Breast epithelium (tissue), 4 donors: ENCODE measurements at regions not wholly inside any gene's neighbourhood (a gene's known extent, or its start where the extent isn't known, plus 50 kb on each side); places are given as distances from the start of the nearest gene placed in this dataset.

Experiments
- DNase-seq, 2 donors: peaks; one replicate each; pipeline ENCODE4 v3.0.0-alpha.2; 2019; ENCODE audit warnings: low spot score in 2 of 2
- H3K27ac ChIP-seq, 2 donors: fragments of 200-600 bp; sonication (generic) in 1 of 2; one replicate each; pipeline ENCODE4 v1.5.1; 2016 to 2019; ENCODE audit warnings: mild to moderate bottlenecking in 1 of 2
- H3K27me3 ChIP-seq, 2 donors: fragments of 200-600 bp; sonication (generic) in 1 of 2; one replicate each; pipeline versions ENCODE4 v1.5.1 to v1.6.0; 2017 to 2019; ENCODE audit warnings: control low read depth in 1 of 2, mild to moderate bottlenecking in 1 of 2
- H3K36me3 ChIP-seq: fragments of 200-600 bp; one replicate; pipeline ENCODE4 v1.5.1; 2019
- H3K4me1 ChIP-seq, 2 donors: fragments of 200-600 bp; sonication (generic); one replicate each; pipeline ENCODE4 v1.5.1; 2016 to 2019; ENCODE audit warnings: control low read depth in 1 of 2
- H3K4me3 ChIP-seq, 3 donors: fragments of 200-600 bp; sonication (generic); 1 replicate in 2 of 3; 2 replicates in 1 of 3; pipeline ENCODE4 v1.5.1; 2016 to 2019; ENCODE audit warnings: mild to moderate bottlenecking in 3 of 3, moderate library complexity in 2 of 3
- H3K9me3 ChIP-seq, 2 donors: fragments of 200-600 bp; sonication (generic) in 1 of 2; one replicate each; pipeline ENCODE4 v1.5.1; 2016 to 2019; ENCODE audit warnings: control low read depth in 1 of 2
- POLR2A ChIP-seq: fragments of 450-650 bp; IDR thresholded peaks from one replicate; pipeline ENCODE4 v1.6.1; 2016; ENCODE audit warnings: antibody characterized with exemption, mild to moderate bottlenecking, moderate library complexity
- POLR2AphosphoS5 ChIP-seq, 3 donors: sonication (generic); formaldehyde crosslinking; IDR thresholded peaks; one replicate each; pipeline ENCODE4 v1.6.1; 2017; ENCODE audit warnings: antibody characterized with exemption in 3 of 3
- intact Hi-C: fragments of 100-400 bp; cut with DNase I; formaldehyde crosslinking; loops from one replicate; pipeline ENCODE4 v1.15.1; 2023; ENCODE audit warnings: low total_unique reads
- TF ChIP-seq, protein P1 (sequence below), 3 donors: fragments of 450-650 bp; IDR thresholded peaks; one replicate each; pipeline ENCODE4 v1.5.1; 2016 to 2017; ENCODE audit warnings: antibody characterized with exemption in 3 of 3, mild to moderate bottlenecking in 3 of 3, moderate library complexity in 3 of 3

DNA sequence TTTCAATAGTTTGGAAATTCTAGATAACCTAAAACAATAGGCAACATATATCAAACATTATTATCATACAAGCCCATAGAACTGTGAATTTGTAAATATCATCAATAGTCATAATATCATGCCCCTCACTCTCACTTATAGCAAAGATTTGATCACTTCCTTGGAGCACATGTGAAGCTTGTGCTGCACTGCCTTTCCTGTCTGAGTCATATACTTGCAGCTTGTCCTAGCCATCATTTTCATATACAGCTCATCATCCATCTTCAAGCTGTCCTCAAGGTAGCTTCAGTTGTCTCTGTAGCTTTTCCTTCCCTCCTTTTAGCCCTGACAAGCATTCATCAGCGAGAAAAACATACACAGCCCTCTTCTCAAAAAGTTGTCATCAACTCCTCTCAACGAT is 746.5 kb upstream of the FOXG1 start:
- Histone ChIP-seq H3K27ac (no peak overlapping the region), H3K36me3 (no peaks in the 10 kb centered on the region), H3K4me3 (no peak overlapping the region), H3K4me1 (no peaks in the 10 kb centered on the region), H3K27me3 (no peaks in the 10 kb centered on the region), H3K9me3 (no peaks in the 10 kb centered on the region)
- TF ChIP-seq POLR2AphosphoS5 (IDR thresholded peaks at IDR 0.05) (no peak), POLR2A (no peak)
- TF ChIP-seq, protein P1, sequence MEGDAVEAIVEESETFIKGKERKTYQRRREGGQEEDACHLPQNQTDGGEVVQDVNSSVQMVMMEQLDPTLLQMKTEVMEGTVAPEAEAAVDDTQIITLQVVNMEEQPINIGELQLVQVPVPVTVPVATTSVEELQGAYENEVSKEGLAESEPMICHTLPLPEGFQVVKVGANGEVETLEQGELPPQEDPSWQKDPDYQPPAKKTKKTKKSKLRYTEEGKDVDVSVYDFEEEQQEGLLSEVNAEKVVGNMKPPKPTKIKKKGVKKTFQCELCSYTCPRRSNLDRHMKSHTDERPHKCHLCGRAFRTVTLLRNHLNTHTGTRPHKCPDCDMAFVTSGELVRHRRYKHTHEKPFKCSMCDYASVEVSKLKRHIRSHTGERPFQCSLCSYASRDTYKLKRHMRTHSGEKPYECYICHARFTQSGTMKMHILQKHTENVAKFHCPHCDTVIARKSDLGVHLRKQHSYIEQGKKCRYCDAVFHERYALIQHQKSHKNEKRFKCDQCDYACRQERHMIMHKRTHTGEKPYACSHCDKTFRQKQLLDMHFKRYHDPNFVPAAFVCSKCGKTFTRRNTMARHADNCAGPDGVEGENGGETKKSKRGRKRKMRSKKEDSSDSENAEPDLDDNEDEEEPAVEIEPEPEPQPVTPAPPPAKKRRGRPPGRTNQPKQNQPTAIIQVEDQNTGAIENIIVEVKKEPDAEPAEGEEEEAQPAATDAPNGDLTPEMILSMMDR (IDR thresholded peaks at IDR 0.05), result no peak
- no peak for DNase-seq
- intact Hi-C loops, result no loop called here

DNA sequence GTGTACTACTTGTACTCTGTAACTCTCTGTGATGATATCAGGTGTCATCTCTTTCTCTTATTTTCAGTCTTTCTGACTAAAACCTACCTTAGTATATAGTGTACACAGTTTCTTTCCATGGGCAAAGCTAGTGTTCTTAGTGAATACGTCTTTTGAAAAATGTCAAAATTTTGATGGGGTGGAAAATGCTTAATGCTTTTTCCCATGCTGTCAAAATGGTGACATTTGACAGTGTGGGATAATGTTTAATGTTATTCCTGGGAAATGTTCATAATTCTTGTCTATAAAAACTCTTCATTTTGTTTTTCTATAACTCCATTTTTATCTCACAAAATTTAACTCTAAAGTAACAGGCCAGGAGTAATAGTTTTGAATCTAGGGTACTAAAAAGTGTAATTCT is 742.7 kb upstream of the FOXG1 start:
- Histone ChIP-seq H3K36me3 (no peaks in the 10 kb centered on the region), H3K4me1 (no peaks in the 10 kb centered on the region), H3K4me3 (no peak overlapping the region), H3K9me3 (no peaks in the 10 kb centered on the region), H3K27me3 (no peaks in the 10 kb centered on the region), H3K27ac (no peak overlapping the region)
- intact Hi-C loops, result no loop called here
- TF ChIP-seq, protein P1 (IDR thresholded peaks at IDR 0.05), result no peak
- TF ChIP-seq POLR2A, result no peak
- no peak for TF ChIP-seq POLR2AphosphoS5 (IDR thresholded peaks at IDR 0.05)
- no peak for DNase-seq

DNA sequence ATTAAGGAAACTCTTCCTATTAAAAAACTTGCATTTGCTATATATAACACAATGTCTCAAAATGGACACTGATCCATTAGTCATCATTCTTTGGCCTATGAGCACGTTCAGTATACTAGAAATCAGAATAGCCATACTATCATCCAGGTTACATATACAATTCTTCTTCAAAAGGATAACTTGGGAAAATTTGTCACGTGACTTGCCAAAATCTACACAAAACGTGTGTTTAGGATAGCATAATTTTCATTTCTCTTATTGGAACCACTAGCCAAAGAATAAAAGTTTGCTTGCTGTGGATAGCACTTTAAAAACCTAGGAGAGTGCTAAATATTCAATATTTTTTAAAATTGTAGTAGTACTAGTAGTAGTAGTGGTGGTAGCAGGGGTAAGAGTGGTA is 714.3 kb upstream of the FOXG1 start:
- TF ChIP-seq POLR2A (no peak), POLR2AphosphoS5 (IDR thresholded peaks at IDR 0.05) (no peak)
- TF ChIP-seq, protein P1 (IDR thresholded peaks at IDR 0.05), result no peak
- Histone ChIP-seq H3K9me3 (no peaks in the 10 kb centered on the region), H3K4me3 (no peak overlapping the region), H3K4me1 (no peaks in the 10 kb centered on the region), H3K36me3 (no peaks in the 10 kb centered on the region), H3K27ac (no peak overlapping the region), H3K27me3 (no peaks in the 10 kb centered on the region)
- intact Hi-C loops, result no loop called here
- DNase-seq, result no peak

DNA sequence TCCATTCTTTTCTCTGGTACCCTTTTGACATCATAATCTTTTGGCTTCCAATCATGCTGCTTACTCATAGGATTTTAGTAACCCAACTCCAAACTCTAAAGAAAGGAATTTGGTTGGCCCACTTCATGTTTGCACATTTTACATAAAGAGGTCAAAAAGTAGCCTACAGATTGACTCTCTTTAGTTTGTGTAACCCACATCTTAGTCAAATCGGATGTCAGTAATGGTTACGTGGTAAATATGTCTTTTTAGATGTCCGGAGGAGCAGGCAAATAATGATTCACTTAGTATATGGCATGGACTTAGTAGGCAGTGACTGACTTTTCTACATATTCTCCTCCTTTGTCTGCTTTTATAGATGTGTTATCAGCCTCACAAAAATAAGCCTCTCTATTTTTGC is 711.6 kb upstream of the FOXG1 start:
- H3K4me3 ChIP-seq, result no peak overlapping the region
- H3K36me3 ChIP-seq, result no peaks in the 10 kb centered on the region
- TF ChIP-seq POLR2A (no peak), POLR2AphosphoS5 (IDR thresholded peaks at IDR 0.05) (no peak)
- TF ChIP-seq, protein P1 (IDR thresholded peaks at IDR 0.05), result no peak
- no peak for DNase-seq
- no peaks in the 10 kb centered on the region for H3K9me3 ChIP-seq
- H3K4me1 ChIP-seq, result no peaks in the 10 kb centered on the region
- H3K27ac ChIP-seq, result no peak overlapping the region
- intact Hi-C loops, result no loop called here
- H3K27me3 ChIP-seq, result no peaks in the 10 kb centered on the region

DNA sequence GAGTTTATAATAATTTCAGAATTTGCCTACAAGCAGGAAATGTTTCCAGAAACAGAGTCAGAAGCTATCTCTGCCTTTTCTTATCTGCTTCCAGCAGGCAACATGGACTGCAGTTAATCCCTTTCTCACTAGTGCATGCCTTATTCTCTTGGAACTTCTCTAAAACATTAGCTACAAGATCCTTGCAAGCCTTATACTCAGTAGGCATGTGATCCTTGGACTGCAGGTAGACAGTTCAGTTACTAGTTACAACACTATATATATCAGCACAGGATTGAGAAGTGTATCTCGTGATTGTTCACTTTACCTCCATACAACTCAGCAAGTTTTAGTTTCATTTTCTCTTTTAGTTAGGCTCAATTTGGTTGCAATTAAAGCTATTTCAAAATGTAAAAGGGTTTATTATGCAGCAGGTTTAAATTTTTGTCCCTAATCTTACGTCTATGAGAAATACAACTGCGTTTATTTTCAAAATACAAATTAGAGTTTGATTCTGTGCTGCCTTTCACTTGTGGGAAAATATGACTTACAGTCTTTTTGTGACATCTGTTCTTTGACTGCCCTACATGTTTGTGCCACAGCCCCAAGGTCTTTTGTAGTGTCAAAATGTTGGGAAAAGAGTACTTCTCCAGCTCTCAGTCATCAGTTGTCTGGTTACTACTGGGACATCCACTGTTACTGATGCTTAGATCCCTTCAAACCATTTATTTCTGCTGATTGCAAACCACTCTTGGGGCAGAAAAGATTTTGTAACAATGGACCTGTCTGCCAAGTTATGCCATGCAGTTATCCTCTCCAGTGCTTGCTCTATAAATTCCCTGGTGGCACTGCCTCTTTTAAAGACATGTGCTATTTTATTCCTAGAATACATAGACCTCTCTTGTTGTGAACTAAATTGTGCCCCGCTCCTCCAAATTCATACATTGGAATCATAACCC is 709.0 kb upstream of the FOXG1 start:
- Histone ChIP-seq H3K36me3 (no peaks in the 10 kb centered on the region), H3K9me3 (no peaks in the 10 kb centered on the region), H3K4me3 (peak overlapping the region; percentile 6 to 59 (median 39)), H3K4me1 (no peaks in the 10 kb centered on the region), H3K27me3 (no peaks in the 10 kb centered on the region), H3K27ac (no peak overlapping the region)
- intact Hi-C loops, result no loop called here
- no peak for DNase-seq
- no peak for TF ChIP-seq POLR2A
- no peak for TF ChIP-seq POLR2AphosphoS5 (IDR thresholded peaks at IDR 0.05)
- TF ChIP-seq, protein P1 (IDR thresholded peaks at IDR 0.05), result no peak
